ENCODE measurements at regions not wholly inside any gene's neighbourhood (a gene's known extent, or its start where the extent isn't known, plus 50 kb on each side); places are given as distances from the start of the nearest gene placed in this dataset.

- Histone ChIP-seq H3K9me3 (ENCODE audit: low read length) (no peaks in the 10 kb centered on the region), H3K27me3 (ENCODE audit: control insufficient read depth in 1 of 2, insufficient read depth in 2 of 2, low read length in 2 of 2) (no peaks in the 10 kb centered on the region), H3K36me3 (replicated peaks in 1 of 2; ENCODE audit: control insufficient read depth in 1 of 2, insufficient read depth in 2 of 2, low read length in 2 of 2) (no peaks in the 10 kb centered on the region), H3K4me3 (replicated peaks in 1 of 3; ENCODE audit: insufficient read depth in 1 of 3, low read depth in 2 of 3, low read length in 3 of 3) (peak overlapping the region in 1 of 3 experiments; percentile 38; a peak in 2 of 6 replicates), H2AFZ (ENCODE audit: low read length) (no peak overlapping the region), H3K4me1 (ENCODE audit: insufficient read depth, low read length) (peaks cover 71% of the 10 kb centered on the region), H3K79me2 (ENCODE audit: insufficient read depth, low read length) (no peaks in the 10 kb centered on the region), H3K9ac (ENCODE audit: insufficient read depth, low read depth, low read length) (peak overlapping the region; percentile 75), H3K4me2 (ENCODE audit: low read depth, low read length) (peak overlapping the region; percentile 70), H3K27ac (ENCODE audit: extremely low read length, insufficient read depth, low read length) (peak overlapping the region; percentile 87), H4K20me1 (ENCODE audit: insufficient read depth, low read length) (no peaks in the 10 kb centered on the region)
- no TSS peak for BruUV-seq (replicated peaks)
- in situ Hi-C loops (cut with HindIII; ENCODE audit: extremely low pct_ligation_motif_present, low pct_unique_long_range_greater_than_20kb): no loop called here
- POLR2A ChIA-PET: interaction anchor here (0.9 to 1.6 kb wide), 17 partner anchors 9 to 497 kb away, joined by 3 to 38 read pairs (median 4); no protein-coding TSS in a partner anchor
- CTCF ChIA-PET (ENCODE audit: low intra/inter-chr PET ratio, low total read pairs): no interaction called here
- peak; percentile 97 for DNase-seq (ENCODE audit: low spot score)
- intact Hi-C loops (cut with micrococcal nuclease; ENCODE audit: unreplicated experiment): loop anchor here (1.0 kb wide), 1 partner anchor 31 kb away; no protein-coding TSS in a partner anchor
- 4% methylated on average over 8 of the region's 8 CpGs for WGBS (ENCODE audit: low lambda C conversion rate)
- peak; percentile 93 for FAIRE-seq
- ATAC-seq: peak; percentile 97
- peak; percentile 50; the same call in 1 of the 2 replicates for TF ChIP-seq SPEN (CRISPR knock-in tag; IDR thresholded peaks at IDR 0.05; ENCODE audit: low read depth)
- TF ChIP-seq ZNF879 (CRISPR knock-in tag; IDR thresholded peaks at IDR 0.05): no peak
- peak; percentile 98 for TF ChIP-seq HNF1A (IDR thresholded peaks at IDR 0.05; ENCODE audit: low read depth)
- peak; percentile 98 for TF ChIP-seq HNF1A (CRISPR knock-in tag; IDR thresholded peaks at IDR 0.05; ENCODE audit: borderline replicate concordance)
- no peak for TF ChIP-seq ZNF709 (CRISPR knock-in tag; IDR thresholded peaks at IDR 0.05)
- peak; percentile 98 for TF ChIP-seq FOSL2 (CRISPR knock-in tag; IDR thresholded peaks at IDR 0.05)
- TF ChIP-seq ZNF607 (CRISPR knock-in tag; IDR thresholded peaks at IDR 0.05; ENCODE audit: borderline replicate concordance): peak; percentile 34; the same call in 1 of the 2 replicates
- TF ChIP-seq ZFP36L1 (CRISPR knock-in tag; IDR thresholded peaks at IDR 0.05): peak; percentile 60; the same call in 1 of the 2 replicates
- peak; percentile 68 for TF ChIP-seq KMT2B (CRISPR knock-in tag; IDR thresholded peaks at IDR 0.05)
- TF ChIP-seq ONECUT2 (CRISPR knock-in tag; IDR thresholded peaks at IDR 0.05): peak; percentile 88
- TF ChIP-seq SMYD3 (CRISPR knock-in tag; IDR thresholded peaks at IDR 0.05): 0 out of 2 replicates have a peak, but pooled peaks have one; percentile 66
- peak; percentile 79; the same call in 1 of the 2 replicates for TF ChIP-seq RELA (CRISPR knock-in tag; IDR thresholded peaks at IDR 0.05)
- no peak for TF ChIP-seq ZNF451 (CRISPR knock-in tag; IDR thresholded peaks at IDR 0.05)
- peak; percentile 54; the same call in 1 of the 2 replicates for TF ChIP-seq ZNF691 (CRISPR knock-in tag; IDR thresholded peaks at IDR 0.05; ENCODE audit: borderline replicate concordance, low read depth)
- TF ChIP-seq ZFP1 (CRISPR knock-in tag; IDR thresholded peaks at IDR 0.05): peak; percentile 68; the same call in 1 of the 2 replicates
- no peak for TF ChIP-seq FOXO4 (CRISPR knock-in tag; conservative IDR thresholded peaks at IDR 0.05)
- peak; percentile 99 for TF ChIP-seq GATAD2A (CRISPR knock-in tag; IDR thresholded peaks at IDR 0.05)
- peak; percentile 48 for TF ChIP-seq RBFOX2 (IDR thresholded peaks at IDR 0.05; ENCODE audit: low read depth, low read length)
- TF ChIP-seq ETV5 (CRISPR knock-in tag; IDR thresholded peaks at IDR 0.05; ENCODE audit: borderline replicate concordance): peak; percentile 84
- TF ChIP-seq ARNT (IDR thresholded peaks at IDR 0.05): peak; percentile 99
These were observed 140.1 kb downstream of the BTC start for GRCh38 chr4:74654230-74654681.
